Liver (tissue), 8 donors: ENCODE measurements at regions not wholly inside any gene's neighbourhood (a gene's known extent, or its start where the extent isn't known, plus 50 kb on each side); places are given as distances from the start of the nearest gene placed in this dataset.

Source experiments
- DNase-seq: peaks from one replicate; pipeline ENCODE4 v3.0.0-alpha.2; 2017; ENCODE audit warnings: low spot score
- H3K27ac ChIP-seq, 2 donors: one replicate each; pipeline ENCODE4 v1.7.0; 2013; ENCODE audit warnings: inconsistent platforms in 2 of 2, low read length in 2 of 2, control low read depth in 1 of 2, low read depth in 1 of 2, mild to moderate bottlenecking in 1 of 2
- H3K27me3 ChIP-seq, 4 donors: one replicate each; pipeline versions ENCODE4 v1.6.1 to v1.7.0; 2013; ENCODE audit warnings: low read length in 3 of 4, inconsistent platforms in 1 of 4, mild to moderate bottlenecking in 1 of 4, moderate library complexity in 1 of 4; ENCODE audit not compliant: control insufficient read depth in 4 of 4, insufficient read depth in 4 of 4
- H3K36me3 ChIP-seq, 4 donors: one replicate each; pipeline versions ENCODE4 v1.6.1 to v1.7.0; 2013; ENCODE audit warnings: low read length in 3 of 4, mild to moderate bottlenecking in 3 of 4, low read depth in 1 of 4, moderate library complexity in 1 of 4; ENCODE audit not compliant: control insufficient read depth in 4 of 4, insufficient read depth in 3 of 4
- H3K4me1 ChIP-seq, 4 donors: one replicate each; pipeline versions ENCODE4 v1.6.1 to v1.7.0; 2013; ENCODE audit warnings: low read length in 3 of 4, mild to moderate bottlenecking in 3 of 4, moderate library complexity in 1 of 4; ENCODE audit not compliant: control insufficient read depth in 4 of 4, insufficient read depth in 4 of 4
- H3K4me3 ChIP-seq, 3 donors: one replicate each; pipeline versions ENCODE4 v1.6.1 to v1.7.0; 2013; ENCODE audit warnings: low read length in 3 of 3, control low read depth in 1 of 3, low read depth in 1 of 3, mild to moderate bottlenecking in 1 of 3
- H3K9ac ChIP-seq, 2 donors: one replicate each; pipeline ENCODE4 v1.7.0; 2013; ENCODE audit warnings: low read length in 2 of 2, mild to moderate bottlenecking in 2 of 2, moderate library complexity in 2 of 2, control low read depth in 1 of 2, low read depth in 1 of 2
- H3K9me3 ChIP-seq, 4 donors: one replicate each; pipeline versions ENCODE4 v1.6.1 to v1.7.0; 2013; ENCODE audit warnings: low read length in 3 of 4; ENCODE audit not compliant: control insufficient read depth in 4 of 4
- ATF3 ChIP-seq: IDR thresholded peaks from 2 replicates; pipeline ENCODE4 v1.6.1; 2016; ENCODE audit warnings: antibody characterized with exemption
- EGR1 ChIP-seq, 2 donors: IDR thresholded peaks; 2 replicates each; pipeline ENCODE4 v1.6.1; 2016 to 2018; ENCODE audit warnings: antibody characterized with exemption in 2 of 2, low read depth in 2 of 2
- FOXA1 ChIP-seq: IDR thresholded peaks from 2 replicates; pipeline ENCODE4 v1.6.1; 2016; ENCODE audit warnings: antibody characterized with exemption
- FOXA2 ChIP-seq: IDR thresholded peaks from 2 replicates; pipeline ENCODE4 v1.6.1; 2016; ENCODE audit warnings: antibody characterized with exemption
- GABPA ChIP-seq, 2 donors: IDR thresholded peaks in 1 of 2; conservative IDR thresholded peaks in 1 of 2; 2 replicates each; pipeline ENCODE4 v1.6.1; 2016; ENCODE audit warnings: antibody characterized with exemption in 2 of 2, mild to moderate bottlenecking in 1 of 2, moderate library complexity in 1 of 2
- HNF4A ChIP-seq, 2 donors: conservative IDR thresholded peaks; 2 replicates each; pipeline ENCODE4 v1.6.1; 2016; ENCODE audit warnings: antibody characterized with exemption in 2 of 2, mild to moderate bottlenecking in 2 of 2
- HNF4G ChIP-seq: IDR thresholded peaks from 2 replicates; pipeline ENCODE4 v1.6.1; 2016; ENCODE audit warnings: antibody characterized with exemption
- JUND ChIP-seq, 2 donors: IDR thresholded peaks; 2 replicates each; pipeline ENCODE4 v1.6.1; 2016; ENCODE audit warnings: antibody characterized with exemption in 2 of 2
- MAX ChIP-seq: IDR thresholded peaks from 2 replicates; pipeline ENCODE4 v1.6.1; 2016; ENCODE audit warnings: antibody characterized with exemption
- NR2F2 ChIP-seq: IDR thresholded peaks from 2 replicates; pipeline ENCODE4 v1.6.1; 2016; ENCODE audit warnings: antibody characterized with exemption
- RAD21 ChIP-seq, 2 donors: IDR thresholded peaks; 2 replicates each; pipeline ENCODE4 v1.6.1; 2016; ENCODE audit warnings: antibody characterized with exemption in 2 of 2, mild to moderate bottlenecking in 2 of 2
- RXRA ChIP-seq, 2 donors: IDR thresholded peaks; 2 replicates each; pipeline ENCODE4 v1.6.1; 2017 to 2018; ENCODE audit warnings: antibody characterized with exemption in 2 of 2, mild to moderate bottlenecking in 1 of 2
- SP1 ChIP-seq: IDR thresholded peaks from 2 replicates; pipeline ENCODE4 v1.6.1; 2018; ENCODE audit warnings: antibody characterized with exemption, mild to moderate bottlenecking
- YY1 ChIP-seq: IDR thresholded peaks from 2 replicates; pipeline ENCODE4 v1.6.1; 2016; ENCODE audit warnings: antibody characterized with exemption, mild to moderate bottlenecking
- WGBS: extraction: QIAGEN DNeasy Blood & Tissue Kit; methylation state at CpG from one replicate; pipeline ENCODE4 v1.1.7; 2013; 5-methylcytosine and 5-hydroxymethylcytosine counted together
- TF ChIP-seq, protein P1 (sequence below): IDR thresholded peaks from 2 replicates; pipeline ENCODE4 v1.6.1; 2016; ENCODE audit warnings: antibody characterized with exemption
- TF ChIP-seq, protein P2 (sequence below): fragments of 150-350 bp; IDR thresholded peaks from 2 replicates; pipeline ENCODE4 v1.5.1; 2017; ENCODE audit warnings: improper control_type of control experiment, low read depth, low read length; ENCODE audit not compliant: missing input control
- TF ChIP-seq, protein P3 (sequence below): IDR thresholded peaks from 2 replicates; pipeline ENCODE4 v1.6.1; 2016; ENCODE audit warnings: antibody characterized with exemption, mild to moderate bottlenecking
- donor health status: healthy.
- donor health status: healthy.
- donor health status: healthy.
- donor health status: healthy.
- donor health status: healthy.

DNA sequence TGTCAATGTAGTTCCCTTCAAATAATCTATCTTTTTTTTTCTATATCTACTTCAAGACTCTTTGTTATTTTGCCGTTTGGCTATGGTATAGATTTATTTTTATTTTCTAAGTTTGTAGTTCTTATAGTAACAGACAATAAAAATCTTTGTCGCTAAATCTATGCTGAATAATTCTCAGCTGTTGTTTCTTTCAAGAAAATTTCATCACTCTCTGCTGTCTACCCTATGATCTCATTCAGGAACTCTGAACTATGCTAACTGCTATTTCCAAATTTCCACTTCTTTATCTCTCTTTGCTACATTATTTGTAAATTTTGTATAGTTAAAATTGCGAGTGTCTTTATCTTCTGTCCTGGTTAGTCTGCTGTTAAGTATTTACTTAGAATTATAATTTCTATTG lies 353.6 kb downstream of the LRFN5 start:
- Histone ChIP-seq H3K9ac (no peak overlapping the region), H3K9me3 (no peaks in the 10 kb centered on the region), H3K4me1 (no peaks in the 10 kb centered on the region), H3K36me3 (no peaks in the 10 kb centered on the region), H3K4me3 (no peak overlapping the region), H3K27me3 (no peaks in the 10 kb centered on the region), H3K27ac (no peak overlapping the region)
- no peak for TF ChIP-seq EGR1 (IDR thresholded peaks at IDR 0.05; ENCODE audit: low read depth in 2 of 2)
- TF ChIP-seq SP1, result no peak
- TF ChIP-seq MAX, result no peak
- TF ChIP-seq, protein P1, sequence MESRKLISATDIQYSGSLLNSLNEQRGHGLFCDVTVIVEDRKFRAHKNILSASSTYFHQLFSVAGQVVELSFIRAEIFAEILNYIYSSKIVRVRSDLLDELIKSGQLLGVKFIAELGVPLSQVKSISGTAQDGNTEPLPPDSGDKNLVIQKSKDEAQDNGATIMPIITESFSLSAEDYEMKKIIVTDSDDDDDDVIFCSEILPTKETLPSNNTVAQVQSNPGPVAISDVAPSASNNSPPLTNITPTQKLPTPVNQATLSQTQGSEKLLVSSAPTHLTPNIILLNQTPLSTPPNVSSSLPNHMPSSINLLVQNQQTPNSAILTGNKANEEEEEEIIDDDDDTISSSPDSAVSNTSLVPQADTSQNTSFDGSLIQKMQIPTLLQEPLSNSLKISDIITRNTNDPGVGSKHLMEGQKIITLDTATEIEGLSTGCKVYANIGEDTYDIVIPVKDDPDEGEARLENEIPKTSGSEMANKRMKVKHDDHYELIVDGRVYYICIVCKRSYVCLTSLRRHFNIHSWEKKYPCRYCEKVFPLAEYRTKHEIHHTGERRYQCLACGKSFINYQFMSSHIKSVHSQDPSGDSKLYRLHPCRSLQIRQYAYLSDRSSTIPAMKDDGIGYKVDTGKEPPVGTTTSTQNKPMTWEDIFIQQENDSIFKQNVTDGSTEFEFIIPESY, result no peak
- TF ChIP-seq JUND (IDR thresholded peaks at IDR 0.05), result no peak
- no peak for TF ChIP-seq FOXA2
- no peak for TF ChIP-seq RAD21 (IDR thresholded peaks at IDR 0.05)
- TF ChIP-seq, protein P2, sequence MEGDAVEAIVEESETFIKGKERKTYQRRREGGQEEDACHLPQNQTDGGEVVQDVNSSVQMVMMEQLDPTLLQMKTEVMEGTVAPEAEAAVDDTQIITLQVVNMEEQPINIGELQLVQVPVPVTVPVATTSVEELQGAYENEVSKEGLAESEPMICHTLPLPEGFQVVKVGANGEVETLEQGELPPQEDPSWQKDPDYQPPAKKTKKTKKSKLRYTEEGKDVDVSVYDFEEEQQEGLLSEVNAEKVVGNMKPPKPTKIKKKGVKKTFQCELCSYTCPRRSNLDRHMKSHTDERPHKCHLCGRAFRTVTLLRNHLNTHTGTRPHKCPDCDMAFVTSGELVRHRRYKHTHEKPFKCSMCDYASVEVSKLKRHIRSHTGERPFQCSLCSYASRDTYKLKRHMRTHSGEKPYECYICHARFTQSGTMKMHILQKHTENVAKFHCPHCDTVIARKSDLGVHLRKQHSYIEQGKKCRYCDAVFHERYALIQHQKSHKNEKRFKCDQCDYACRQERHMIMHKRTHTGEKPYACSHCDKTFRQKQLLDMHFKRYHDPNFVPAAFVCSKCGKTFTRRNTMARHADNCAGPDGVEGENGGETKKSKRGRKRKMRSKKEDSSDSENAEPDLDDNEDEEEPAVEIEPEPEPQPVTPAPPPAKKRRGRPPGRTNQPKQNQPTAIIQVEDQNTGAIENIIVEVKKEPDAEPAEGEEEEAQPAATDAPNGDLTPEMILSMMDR, result no peak
- no peak for TF ChIP-seq YY1
- TF ChIP-seq GABPA (IDR thresholded peaks at IDR 0.05 in 1 of 2, conservative IDR thresholded peaks at IDR 0.05 in 1 of 2), result no peak
- no peak for TF ChIP-seq HNF4A (conservative IDR thresholded peaks at IDR 0.05)
- no peak for TF ChIP-seq ATF3
- TF ChIP-seq, protein P3, sequence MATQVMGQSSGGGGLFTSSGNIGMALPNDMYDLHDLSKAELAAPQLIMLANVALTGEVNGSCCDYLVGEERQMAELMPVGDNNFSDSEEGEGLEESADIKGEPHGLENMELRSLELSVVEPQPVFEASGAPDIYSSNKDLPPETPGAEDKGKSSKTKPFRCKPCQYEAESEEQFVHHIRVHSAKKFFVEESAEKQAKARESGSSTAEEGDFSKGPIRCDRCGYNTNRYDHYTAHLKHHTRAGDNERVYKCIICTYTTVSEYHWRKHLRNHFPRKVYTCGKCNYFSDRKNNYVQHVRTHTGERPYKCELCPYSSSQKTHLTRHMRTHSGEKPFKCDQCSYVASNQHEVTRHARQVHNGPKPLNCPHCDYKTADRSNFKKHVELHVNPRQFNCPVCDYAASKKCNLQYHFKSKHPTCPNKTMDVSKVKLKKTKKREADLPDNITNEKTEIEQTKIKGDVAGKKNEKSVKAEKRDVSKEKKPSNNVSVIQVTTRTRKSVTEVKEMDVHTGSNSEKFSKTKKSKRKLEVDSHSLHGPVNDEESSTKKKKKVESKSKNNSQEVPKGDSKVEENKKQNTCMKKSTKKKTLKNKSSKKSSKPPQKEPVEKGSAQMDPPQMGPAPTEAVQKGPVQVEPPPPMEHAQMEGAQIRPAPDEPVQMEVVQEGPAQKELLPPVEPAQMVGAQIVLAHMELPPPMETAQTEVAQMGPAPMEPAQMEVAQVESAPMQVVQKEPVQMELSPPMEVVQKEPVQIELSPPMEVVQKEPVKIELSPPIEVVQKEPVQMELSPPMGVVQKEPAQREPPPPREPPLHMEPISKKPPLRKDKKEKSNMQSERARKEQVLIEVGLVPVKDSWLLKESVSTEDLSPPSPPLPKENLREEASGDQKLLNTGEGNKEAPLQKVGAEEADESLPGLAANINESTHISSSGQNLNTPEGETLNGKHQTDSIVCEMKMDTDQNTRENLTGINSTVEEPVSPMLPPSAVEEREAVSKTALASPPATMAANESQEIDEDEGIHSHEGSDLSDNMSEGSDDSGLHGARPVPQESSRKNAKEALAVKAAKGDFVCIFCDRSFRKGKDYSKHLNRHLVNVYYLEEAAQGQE, result no peak
- TF ChIP-seq FOXA1, result no peak
- TF ChIP-seq HNF4G, result no peak
- TF ChIP-seq RXRA (IDR thresholded peaks at IDR 0.05), result no peak
- DNase-seq, result no peak
- 64% methylated on average over 3 of the region's 3 CpGs for WGBS

GRCh38 chr14:41957459-41957858 lies 350.8 kb downstream of the LRFN5 start:
- Histone ChIP-seq H3K36me3 (no peaks in the 10 kb centered on the region), H3K9ac (no peak overlapping the region)

More at GRCh38 chr14:41957459-41957858, 350.8 kb downstream of the LRFN5 start:
- TF ChIP-seq YY1 (no peak), RAD21 (IDR thresholded peaks at IDR 0.05) (no peak), MAX (no peak), NR2F2 (no peak), FOXA2 (no peak), GABPA (IDR thresholded peaks at IDR 0.05 in 1 of 2, conservative IDR thresholded peaks at IDR 0.05 in 1 of 2) (no peak), FOXA1 (no peak)
- TF ChIP-seq, protein P2, result no peak
- Histone ChIP-seq H3K9me3 (no peaks in the 10 kb centered on the region), H3K27me3 (no peaks in the 10 kb centered on the region), H3K4me1 (no peaks in the 10 kb centered on the region), H3K27ac (no peak overlapping the region), H3K4me3 (no peak overlapping the region)
- DNase-seq, result no peak
- WGBS, result 42% methylated on average over 1 of the region's 1 CpG
